Fibroblast of villous mesenchyme (primary cell): ENCODE measurements at regions not wholly inside any gene's neighbourhood (a gene's known extent, or its start where the extent isn't known, plus 50 kb on each side); places are given as distances from the start of the nearest gene placed in this dataset.

ENCODE experiments used
- DNase-seq: peaks from one replicate; pipeline ENCODE4 v3.0.0-alpha.2; 2010; ENCODE audit warnings: low read depth
- H3K4me3 ChIP-seq: 2 replicates; pipeline ENCODE4 v1.5.1; 2011; ENCODE audit warnings: low read depth, mild to moderate bottlenecking, low read length
- TF ChIP-seq, protein P1 (sequence below): IDR thresholded peaks from 2 replicates; pipeline ENCODE4 v1.5.1; 2012; ENCODE audit warnings: low read depth, mild to moderate bottlenecking, low read length; ENCODE audit not compliant: insufficient read depth

DNA sequence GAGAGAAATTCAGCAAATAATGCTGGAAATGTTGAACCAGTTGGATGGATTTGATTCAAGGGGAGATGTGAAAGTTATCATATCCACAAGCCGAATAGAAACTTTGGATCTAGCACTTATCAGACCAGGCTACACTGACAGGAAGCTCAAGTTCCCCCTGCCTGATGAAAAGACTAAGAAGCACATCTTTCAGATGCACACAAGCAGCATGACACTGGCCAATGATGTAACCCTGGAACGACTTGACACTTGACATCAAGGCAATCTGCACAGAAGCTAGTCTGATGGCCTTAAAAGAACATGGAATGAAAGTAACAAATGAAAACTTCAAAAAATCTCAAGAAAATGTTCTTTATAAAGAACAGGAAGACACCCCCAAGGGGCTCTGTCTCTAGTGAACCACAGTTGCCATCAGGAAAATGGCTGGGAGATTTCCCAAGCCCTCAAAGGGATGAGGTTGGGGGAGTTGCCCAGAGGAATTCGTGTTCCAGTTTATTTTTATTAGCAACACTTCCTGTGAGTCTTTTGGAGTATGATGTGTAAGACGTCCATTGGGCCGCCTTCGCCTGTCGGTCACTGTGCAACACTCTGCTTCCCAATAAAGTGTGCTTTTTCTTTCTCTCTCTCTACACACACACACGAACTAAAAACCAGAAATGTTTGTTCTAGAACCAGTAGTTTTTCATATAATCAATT, 200.0 kb downstream of the HIBADH start:
- H3K4me3 ChIP-seq = no peak overlapping the region
- DNase-seq = peak; percentile 77
- TF ChIP-seq, protein P1, sequence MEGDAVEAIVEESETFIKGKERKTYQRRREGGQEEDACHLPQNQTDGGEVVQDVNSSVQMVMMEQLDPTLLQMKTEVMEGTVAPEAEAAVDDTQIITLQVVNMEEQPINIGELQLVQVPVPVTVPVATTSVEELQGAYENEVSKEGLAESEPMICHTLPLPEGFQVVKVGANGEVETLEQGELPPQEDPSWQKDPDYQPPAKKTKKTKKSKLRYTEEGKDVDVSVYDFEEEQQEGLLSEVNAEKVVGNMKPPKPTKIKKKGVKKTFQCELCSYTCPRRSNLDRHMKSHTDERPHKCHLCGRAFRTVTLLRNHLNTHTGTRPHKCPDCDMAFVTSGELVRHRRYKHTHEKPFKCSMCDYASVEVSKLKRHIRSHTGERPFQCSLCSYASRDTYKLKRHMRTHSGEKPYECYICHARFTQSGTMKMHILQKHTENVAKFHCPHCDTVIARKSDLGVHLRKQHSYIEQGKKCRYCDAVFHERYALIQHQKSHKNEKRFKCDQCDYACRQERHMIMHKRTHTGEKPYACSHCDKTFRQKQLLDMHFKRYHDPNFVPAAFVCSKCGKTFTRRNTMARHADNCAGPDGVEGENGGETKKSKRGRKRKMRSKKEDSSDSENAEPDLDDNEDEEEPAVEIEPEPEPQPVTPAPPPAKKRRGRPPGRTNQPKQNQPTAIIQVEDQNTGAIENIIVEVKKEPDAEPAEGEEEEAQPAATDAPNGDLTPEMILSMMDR = no peak

DNA sequence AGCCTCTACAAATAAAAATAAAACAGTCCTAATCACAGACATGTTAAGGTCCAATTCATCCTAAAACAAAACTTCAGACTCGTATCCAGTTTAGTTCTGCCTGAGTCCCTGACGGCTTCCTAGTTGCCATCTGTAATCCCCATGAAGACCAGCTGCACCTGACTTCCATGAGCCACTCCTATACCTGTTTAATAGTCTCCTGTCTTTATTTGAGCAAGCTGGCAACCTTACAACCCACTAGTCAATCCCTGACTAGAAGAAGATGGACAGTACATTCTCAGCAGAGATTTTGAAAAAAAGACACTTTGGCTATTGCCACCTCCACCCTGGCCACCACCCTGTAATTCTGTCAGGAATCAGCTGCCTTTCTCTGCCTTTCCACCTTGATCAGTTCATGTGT, 197.7 kb downstream of the HIBADH start:
- TF ChIP-seq, protein P1 = no peak
- DNase-seq = no peak
- H3K4me3 ChIP-seq = no peak overlapping the region

GRCh38 chr7:27466703-27467102, 196.0 kb downstream of the HIBADH start:
- TF ChIP-seq, protein P1 = no peak
- DNase-seq = no peak
- H3K4me3 ChIP-seq = no peak overlapping the region

DNA sequence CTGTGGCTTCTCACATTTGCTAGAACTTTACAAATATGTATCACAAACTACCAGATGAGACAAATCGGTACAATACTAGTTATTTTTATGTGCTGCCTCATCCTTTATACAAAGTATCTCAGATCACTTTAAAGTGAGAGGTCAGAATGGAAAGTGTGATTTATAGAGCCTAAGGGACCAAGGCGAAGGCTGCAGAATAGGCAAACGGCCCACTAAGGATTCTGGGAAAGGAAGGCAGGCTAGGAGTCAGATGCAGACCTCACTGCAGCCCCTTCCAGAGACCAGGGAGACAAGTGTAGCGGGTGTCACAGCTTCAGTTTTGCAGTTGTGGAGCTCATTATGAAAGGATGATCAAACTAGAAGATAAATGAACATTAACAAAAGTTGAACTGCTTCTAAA, 190.6 kb downstream of the HIBADH start:
- TF ChIP-seq, protein P1 = no peak
- no peak overlapping the region for H3K4me3 ChIP-seq
- no peak for DNase-seq
